Activated CD4-positive, alpha-beta T cell treated with anti-CD3 and anti-CD28 coated beads, Interleukin-2, Interleukin-4, amounts not matched to agents 100 ng/mL and 50 ng/mL, durations not matched to agents 16 hours and 8 hours (primary cell): ENCODE measurements at regions not wholly inside any gene's neighbourhood (a gene's known extent, or its start where the extent isn't known, plus 50 kb on each side); places are given as distances from the start of the nearest gene placed in this dataset.

Experiments used
- DNase-seq: peaks from one replicate; pipeline ENCODE4 v3.0.0-alpha.2; 2020; ENCODE audit warnings: low spot score

DNA sequence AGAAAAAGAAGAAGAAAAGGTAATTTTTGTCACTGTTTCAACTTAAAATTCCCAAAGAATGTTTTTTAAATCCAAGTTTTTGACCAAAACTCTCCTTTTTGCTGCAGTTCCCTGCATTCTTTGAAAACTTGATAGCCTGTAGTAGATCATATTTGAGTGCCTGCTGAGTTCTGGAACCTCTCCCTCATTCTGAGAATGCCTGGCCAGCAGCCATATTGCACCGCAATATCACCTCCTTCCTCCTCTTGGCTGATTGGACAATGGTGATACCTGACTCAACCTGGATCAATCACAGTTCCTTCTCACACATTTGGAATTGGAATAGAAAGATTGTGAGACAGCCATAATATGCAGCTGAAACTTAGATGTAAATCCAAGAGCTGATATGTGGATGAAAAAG is 97.6 kb upstream of the GAP43 start:
- DNase-seq: no peak

DNA sequence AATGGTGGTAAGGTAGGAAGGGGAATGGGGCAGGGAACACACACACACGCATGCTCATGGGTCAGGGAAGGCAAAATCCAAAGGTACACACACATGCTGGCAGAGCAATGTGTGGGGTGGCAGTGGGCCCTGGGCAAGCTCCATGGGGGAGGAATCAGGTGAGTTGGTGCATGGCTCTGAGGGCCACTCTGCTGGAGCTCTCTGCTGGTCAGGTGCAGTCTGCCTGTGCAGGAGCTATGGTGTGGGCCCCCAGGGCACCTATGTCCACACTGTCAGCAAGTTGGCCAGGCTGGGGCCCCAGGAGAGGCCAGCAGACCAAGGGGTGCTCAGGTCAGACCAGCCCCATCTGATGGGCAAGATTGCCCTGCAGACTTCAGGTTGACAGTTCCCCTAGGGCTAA is 90.1 kb upstream of the GAP43 start:
- no peak for DNase-seq

- DNase-seq: no peak
Measured at GRCh38 chr3:115536171-115536570, 87.1 kb upstream of the GAP43 start.

GRCh38 chr3:115537669-115538068 is 85.6 kb upstream of the GAP43 start:
- no peak for DNase-seq

GRCh38 chr3:115547207-115547606 is 76.1 kb upstream of the GAP43 start:
- DNase-seq: no peak

GRCh38 chr3:115548611-115549010 is 74.7 kb upstream of the GAP43 start:
- DNase-seq: no peak

- no peak for DNase-seq
Measured at GRCh38 chr3:115549071-115549470, 74.2 kb upstream of the GAP43 start.

GRCh38 chr3:115550285-115550761 is 73.0 kb upstream of the GAP43 start:
- no peak for DNase-seq

GRCh38 chr3:115551016-115551415 is 72.3 kb upstream of the GAP43 start:
- no peak for DNase-seq

GRCh38 chr3:115552007-115552406 is 71.3 kb upstream of the GAP43 start:
- DNase-seq: no peak

DNA sequence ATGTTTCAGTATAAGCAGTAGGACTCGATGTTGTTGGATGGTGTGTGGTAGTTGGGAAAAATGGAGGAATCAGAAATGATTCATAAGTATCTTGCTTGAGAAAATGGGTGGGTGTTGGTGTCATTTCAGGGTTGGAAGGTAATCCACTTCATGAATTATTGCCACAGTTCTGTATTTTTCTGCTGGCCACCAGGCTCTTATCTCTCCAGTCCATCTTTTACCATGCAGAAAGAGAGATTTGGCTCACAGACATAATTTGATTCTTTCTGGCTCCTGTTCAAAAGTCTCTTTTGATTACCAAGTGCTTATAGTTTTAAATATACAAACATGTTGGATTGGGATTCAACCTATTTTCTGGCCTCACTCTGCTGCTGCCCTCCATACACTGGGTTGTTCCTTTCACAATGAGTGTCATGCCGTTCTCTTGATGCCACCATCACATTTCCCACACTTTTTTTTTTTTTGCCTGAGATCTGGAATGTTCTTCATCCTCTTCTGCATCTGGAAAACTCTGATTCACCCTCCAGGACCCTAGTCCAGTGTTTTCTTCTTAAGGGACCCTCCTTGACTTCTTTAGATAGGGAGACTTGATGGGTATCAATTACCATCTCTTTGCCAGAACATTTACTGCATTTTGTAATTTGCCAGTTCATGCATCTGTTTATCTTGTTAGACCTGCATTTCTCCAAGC is 69.4 kb upstream of the GAP43 start:
- DNase-seq: no peak

DNA sequence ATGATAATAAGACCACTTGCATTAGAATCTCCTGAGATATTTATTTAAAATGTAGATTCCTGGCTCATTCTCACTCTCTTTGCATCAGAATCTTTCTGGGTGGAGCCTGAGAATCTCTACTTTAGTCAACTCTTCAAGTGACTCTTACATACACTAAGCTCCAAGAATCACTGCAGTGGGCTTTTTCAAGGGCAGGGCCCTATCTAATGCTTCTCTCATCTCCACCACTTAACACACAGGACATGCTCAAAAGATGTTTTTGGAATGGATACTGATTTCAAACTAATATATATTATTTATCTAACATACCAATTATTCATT is 68.9 kb upstream of the GAP43 start:
- no peak for DNase-seq

DNA sequence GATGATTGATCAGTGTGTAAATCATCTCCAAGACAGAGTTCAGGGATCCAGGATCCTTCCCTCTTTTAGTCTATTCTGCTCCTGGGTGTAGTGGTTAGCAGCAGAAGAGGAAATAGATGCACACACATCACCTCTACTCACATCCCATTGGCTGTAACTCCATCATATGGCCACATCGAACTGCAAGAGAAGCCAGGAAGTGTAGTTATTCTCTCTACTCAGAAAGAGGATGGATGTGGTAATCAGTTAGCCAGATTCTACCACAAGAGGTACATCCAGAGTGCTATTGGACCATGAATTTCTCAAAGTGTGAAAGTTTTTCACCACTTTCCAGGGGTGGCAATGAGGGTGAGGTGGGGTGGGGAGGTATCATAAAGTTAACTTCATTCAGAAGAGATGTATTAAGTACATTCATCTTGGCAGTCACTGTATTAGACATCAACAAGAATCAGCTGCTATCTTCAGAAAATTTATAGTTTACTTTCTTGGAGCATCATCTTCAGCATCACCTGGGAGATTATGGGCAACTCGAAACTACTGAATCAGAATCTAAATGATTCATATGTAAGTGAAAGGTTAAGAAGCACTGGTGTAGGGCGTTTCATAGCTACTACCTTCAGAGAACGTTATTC is 60.6 kb upstream of the GAP43 start:
- peak; percentile 30 for DNase-seq

- no peak for DNase-seq
Measured at GRCh38 chr3:115563984-115564383, 59.3 kb upstream of the GAP43 start.

GRCh38 chr3:115571413-115571812 is 51.9 kb upstream of the GAP43 start:
- no peak for DNase-seq
